ENCODE measurements at regions not wholly inside any gene's neighbourhood (a gene's known extent, or its start where the extent isn't known, plus 50 kb on each side); places are given as distances from the start of the nearest gene placed in this dataset.

DNA sequence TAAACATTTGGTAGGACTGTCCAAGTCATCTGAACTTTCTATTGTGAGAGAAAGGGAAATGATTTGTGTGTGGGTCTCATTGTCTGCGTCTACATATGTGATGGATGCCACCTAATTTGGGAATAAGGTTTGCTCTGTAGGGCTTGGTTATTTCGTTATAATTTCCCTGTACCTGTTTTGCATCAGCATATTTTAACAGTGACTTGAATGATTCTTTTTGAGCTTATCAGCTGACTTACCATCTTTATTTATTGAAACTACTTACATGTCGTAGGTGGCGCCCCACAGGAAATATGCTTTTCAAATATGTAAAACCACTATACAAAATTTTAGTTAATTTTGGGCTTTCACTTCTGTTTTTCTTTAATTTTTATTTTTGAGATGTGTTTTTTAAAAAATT lies 56.5 kb upstream of the BCAT1 start:
- H3K27me3 ChIP-seq (ENCODE audit: insufficient read depth): no peaks in the 10 kb centered on the region; the same call in 1 of the 2 replicates
- ChIA-PET CTCF (interaction anchor here (0.8 to 2.5 kb wide), 4 partner anchors 13 to 150 kb away, joined by 3 to 5 read pairs (median 4); no protein-coding TSS in a partner anchor), POLR2A (no interaction called here)
- no peak overlapping the region for H3K27ac ChIP-seq (ENCODE audit: low read depth in 2 of 2, low read length in 1 of 2)
- H3K4me1 ChIP-seq (ENCODE audit: control insufficient read depth in 1 of 2, insufficient read depth in 2 of 2, low read depth in 1 of 2, low read length in 1 of 2): no peaks in the 10 kb centered on the region
- no peak overlapping the region for H3K9ac ChIP-seq
- H3K4me3 ChIP-seq (ENCODE audit: low read depth in 2 of 2, low read length in 1 of 2): no peak overlapping the region
- H3K4me2 ChIP-seq: no peak overlapping the region
- WGBS (ENCODE audit: low lambda C conversion rate): 72% methylated on average over 4 of the region's 4 CpGs
- no peaks in the 10 kb centered on the region for H3K36me3 ChIP-seq (replicated peaks in 1 of 2; ENCODE audit: control insufficient read depth in 1 of 2, insufficient read depth in 2 of 2, low read length in 1 of 2)
- H3F3A ChIP-seq (replicated peaks; ENCODE audit: insufficient read depth): no peaks in the 10 kb centered on the region
- DNase-seq: no peak
- no peak overlapping the region for H2AFZ ChIP-seq (ENCODE audit: low read depth)
- H3K9me3 ChIP-seq: no peaks in the 10 kb centered on the region
- H3K79me2 ChIP-seq (ENCODE audit: insufficient read depth): no peaks in the 10 kb centered on the region
- H4K20me1 ChIP-seq (ENCODE audit: insufficient read depth): no peaks in the 10 kb centered on the region
- no peak for TF ChIP-seq EZH2phosphoT487 (IDR thresholded peaks at IDR 0.05; ENCODE audit: borderline replicate concordance, low read depth)
- TF ChIP-seq, protein P1, sequence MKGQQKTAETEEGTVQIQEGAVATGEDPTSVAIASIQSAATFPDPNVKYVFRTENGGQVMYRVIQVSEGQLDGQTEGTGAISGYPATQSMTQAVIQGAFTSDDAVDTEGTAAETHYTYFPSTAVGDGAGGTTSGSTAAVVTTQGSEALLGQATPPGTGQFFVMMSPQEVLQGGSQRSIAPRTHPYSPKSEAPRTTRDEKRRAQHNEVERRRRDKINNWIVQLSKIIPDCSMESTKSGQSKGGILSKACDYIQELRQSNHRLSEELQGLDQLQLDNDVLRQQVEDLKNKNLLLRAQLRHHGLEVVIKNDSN (IDR thresholded peaks at IDR 0.05; ENCODE audit: borderline replicate concordance, low read depth): no peak
- TF ChIP-seq RCOR1 (IDR thresholded peaks at IDR 0.05; ENCODE audit: low read length): no peak
- TF ChIP-seq, protein P2, sequence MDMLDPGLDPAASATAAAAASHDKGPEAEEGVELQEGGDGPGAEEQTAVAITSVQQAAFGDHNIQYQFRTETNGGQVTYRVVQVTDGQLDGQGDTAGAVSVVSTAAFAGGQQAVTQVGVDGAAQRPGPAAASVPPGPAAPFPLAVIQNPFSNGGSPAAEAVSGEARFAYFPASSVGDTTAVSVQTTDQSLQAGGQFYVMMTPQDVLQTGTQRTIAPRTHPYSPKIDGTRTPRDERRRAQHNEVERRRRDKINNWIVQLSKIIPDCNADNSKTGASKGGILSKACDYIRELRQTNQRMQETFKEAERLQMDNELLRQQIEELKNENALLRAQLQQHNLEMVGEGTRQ (IDR thresholded peaks at IDR 0.05; ENCODE audit: borderline replicate concordance, low read depth, low read length): no peak
- TF ChIP-seq, protein P3, sequence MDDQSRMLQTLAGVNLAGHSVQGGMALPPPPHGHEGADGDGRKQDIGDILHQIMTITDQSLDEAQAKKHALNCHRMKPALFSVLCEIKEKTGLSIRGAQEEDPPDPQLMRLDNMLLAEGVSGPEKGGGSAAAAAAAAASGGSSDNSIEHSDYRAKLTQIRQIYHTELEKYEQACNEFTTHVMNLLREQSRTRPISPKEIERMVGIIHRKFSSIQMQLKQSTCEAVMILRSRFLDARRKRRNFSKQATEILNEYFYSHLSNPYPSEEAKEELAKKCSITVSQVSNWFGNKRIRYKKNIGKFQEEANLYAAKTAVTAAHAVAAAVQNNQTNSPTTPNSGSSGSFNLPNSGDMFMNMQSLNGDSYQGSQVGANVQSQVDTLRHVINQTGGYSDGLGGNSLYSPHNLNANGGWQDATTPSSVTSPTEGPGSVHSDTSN (IDR thresholded peaks at IDR 0.05): no peak
- TF ChIP-seq CHD2 (IDR thresholded peaks at IDR 0.05; ENCODE audit: low read length, partially characterized antibody): no peak
- TF ChIP-seq, protein P4, sequence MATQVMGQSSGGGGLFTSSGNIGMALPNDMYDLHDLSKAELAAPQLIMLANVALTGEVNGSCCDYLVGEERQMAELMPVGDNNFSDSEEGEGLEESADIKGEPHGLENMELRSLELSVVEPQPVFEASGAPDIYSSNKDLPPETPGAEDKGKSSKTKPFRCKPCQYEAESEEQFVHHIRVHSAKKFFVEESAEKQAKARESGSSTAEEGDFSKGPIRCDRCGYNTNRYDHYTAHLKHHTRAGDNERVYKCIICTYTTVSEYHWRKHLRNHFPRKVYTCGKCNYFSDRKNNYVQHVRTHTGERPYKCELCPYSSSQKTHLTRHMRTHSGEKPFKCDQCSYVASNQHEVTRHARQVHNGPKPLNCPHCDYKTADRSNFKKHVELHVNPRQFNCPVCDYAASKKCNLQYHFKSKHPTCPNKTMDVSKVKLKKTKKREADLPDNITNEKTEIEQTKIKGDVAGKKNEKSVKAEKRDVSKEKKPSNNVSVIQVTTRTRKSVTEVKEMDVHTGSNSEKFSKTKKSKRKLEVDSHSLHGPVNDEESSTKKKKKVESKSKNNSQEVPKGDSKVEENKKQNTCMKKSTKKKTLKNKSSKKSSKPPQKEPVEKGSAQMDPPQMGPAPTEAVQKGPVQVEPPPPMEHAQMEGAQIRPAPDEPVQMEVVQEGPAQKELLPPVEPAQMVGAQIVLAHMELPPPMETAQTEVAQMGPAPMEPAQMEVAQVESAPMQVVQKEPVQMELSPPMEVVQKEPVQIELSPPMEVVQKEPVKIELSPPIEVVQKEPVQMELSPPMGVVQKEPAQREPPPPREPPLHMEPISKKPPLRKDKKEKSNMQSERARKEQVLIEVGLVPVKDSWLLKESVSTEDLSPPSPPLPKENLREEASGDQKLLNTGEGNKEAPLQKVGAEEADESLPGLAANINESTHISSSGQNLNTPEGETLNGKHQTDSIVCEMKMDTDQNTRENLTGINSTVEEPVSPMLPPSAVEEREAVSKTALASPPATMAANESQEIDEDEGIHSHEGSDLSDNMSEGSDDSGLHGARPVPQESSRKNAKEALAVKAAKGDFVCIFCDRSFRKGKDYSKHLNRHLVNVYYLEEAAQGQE (IDR thresholded peaks at IDR 0.05; ENCODE audit: low read depth, low read length): no peak
- TF ChIP-seq GABPA (IDR thresholded peaks at IDR 0.05; ENCODE audit: low read depth): no peak
- TF ChIP-seq MEF2A (IDR thresholded peaks at IDR 0.05; ENCODE audit: borderline replicate concordance, low read depth): no peak
- TF ChIP-seq RAD21 (IDR thresholded peaks at IDR 0.05; ENCODE audit: low read length): no peak
- TF ChIP-seq NRF1 (IDR thresholded peaks at IDR 0.05; ENCODE audit: low read depth, low read length): no peak
- no peak for TF ChIP-seq MXI1 (IDR thresholded peaks at IDR 0.05; ENCODE audit: low read depth, low read length)
- TF ChIP-seq, protein P5, sequence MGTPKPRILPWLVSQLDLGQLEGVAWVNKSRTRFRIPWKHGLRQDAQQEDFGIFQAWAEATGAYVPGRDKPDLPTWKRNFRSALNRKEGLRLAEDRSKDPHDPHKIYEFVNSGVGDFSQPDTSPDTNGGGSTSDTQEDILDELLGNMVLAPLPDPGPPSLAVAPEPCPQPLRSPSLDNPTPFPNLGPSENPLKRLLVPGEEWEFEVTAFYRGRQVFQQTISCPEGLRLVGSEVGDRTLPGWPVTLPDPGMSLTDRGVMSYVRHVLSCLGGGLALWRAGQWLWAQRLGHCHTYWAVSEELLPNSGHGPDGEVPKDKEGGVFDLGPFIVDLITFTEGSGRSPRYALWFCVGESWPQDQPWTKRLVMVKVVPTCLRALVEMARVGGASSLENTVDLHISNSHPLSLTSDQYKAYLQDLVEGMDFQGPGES (IDR thresholded peaks at IDR 0.05; ENCODE audit: low read depth, low read length): no peak
- no peak for TF ChIP-seq RFX5 (IDR thresholded peaks at IDR 0.05; ENCODE audit: low read length)
- TF ChIP-seq TEAD4 (IDR thresholded peaks at IDR 0.05; ENCODE audit: borderline replicate concordance, insufficient read depth): no peak
- no peak for TF ChIP-seq YY1 (IDR thresholded peaks at IDR 0.05; ENCODE audit: low read depth)
- no peak for TF ChIP-seq EP300 (IDR thresholded peaks at IDR 0.05; ENCODE audit: borderline replicate concordance in 1 of 2, low read depth in 1 of 2, low read length in 1 of 2)
- no peaks in the 10 kb centered on the region for H3K9me2 ChIP-seq
